SK-N-SH (cell line): ENCODE measurements at regions not wholly inside any gene's neighbourhood (a gene's known extent, or its start where the extent isn't known, plus 50 kb on each side); places are given as distances from the start of the nearest gene placed in this dataset.

ENCODE experiments used
- EP300 ChIP-seq, 2 experiments: IDR thresholded peaks; 2 replicates each; pipeline versions ENCODE4 v1.4.0 to v1.6.1; 2012; ENCODE audit warnings: borderline replicate concordance in 1 of 2, low read depth in 1 of 2, low read length in 1 of 2
- MXI1 ChIP-seq: IDR thresholded peaks from 2 replicates; pipeline ENCODE4 v1.6.1; 2012; ENCODE audit warnings: mild to moderate bottlenecking, low read depth, low read length, improper control_type of control experiment

DNA sequence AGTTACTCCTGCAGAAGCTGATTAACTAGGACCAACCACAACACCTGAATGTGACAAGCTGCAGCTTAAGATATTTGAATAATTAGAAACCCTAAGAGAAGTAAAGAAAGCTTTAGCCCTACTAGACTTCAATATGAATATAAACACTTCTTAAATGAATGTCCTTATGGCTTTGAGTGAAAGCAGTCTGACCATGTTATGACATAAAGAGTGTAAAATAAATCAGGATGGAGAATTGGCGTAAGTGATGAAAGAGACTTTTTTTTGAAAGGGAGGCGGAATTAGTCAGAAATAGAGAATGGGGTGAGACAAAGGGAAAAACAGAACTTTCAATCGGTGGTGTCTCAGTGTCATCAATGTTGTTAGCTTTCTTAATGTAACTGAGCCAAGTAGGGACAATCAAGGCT lies 117.2 kb upstream of the MAGEB16 start:
- no peak for TF ChIP-seq EP300 (IDR thresholded peaks at IDR 0.05; ENCODE audit: borderline replicate concordance in 1 of 2, low read depth in 1 of 2, low read length in 1 of 2)
- no peak for TF ChIP-seq MXI1
